ENCODE measurements at regions not wholly inside any gene's neighbourhood (a gene's known extent, or its start where the extent isn't known, plus 50 kb on each side); places are given as distances from the start of the nearest gene placed in this dataset.

DNA sequence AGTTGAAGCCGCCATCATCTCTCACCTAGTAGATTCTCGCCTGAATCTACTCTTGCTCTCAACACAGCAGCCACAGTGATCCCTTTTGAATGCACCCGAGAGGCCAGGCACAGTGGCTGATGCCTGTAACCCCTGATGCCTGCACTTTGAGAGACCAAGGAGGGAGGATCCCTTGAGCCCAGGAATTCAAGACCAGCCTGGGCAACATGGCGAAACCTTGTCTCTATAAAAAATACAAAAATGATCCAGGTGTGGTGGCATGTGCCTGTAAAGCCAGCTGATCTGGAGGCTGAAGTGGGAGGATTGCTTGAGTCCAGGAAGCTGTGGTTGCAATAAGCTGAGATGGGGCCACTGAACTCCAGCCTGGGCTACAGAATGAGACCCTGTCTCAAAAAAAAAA is 60.3 kb upstream of the EML4 start:
- Histone ChIP-seq H3K9me3 (no peaks in the 10 kb centered on the region), H3K4me1 (ENCODE audit: low read depth) (no peaks in the 10 kb centered on the region), H3K36me3 (ENCODE audit: low read depth) (no peaks in the 10 kb centered on the region), H3K4me3 (no peak overlapping the region)
- intact Hi-C loops (cut with DNase I, micrococcal nuclease) = no loop called here
- TF ChIP-seq, protein P1, sequence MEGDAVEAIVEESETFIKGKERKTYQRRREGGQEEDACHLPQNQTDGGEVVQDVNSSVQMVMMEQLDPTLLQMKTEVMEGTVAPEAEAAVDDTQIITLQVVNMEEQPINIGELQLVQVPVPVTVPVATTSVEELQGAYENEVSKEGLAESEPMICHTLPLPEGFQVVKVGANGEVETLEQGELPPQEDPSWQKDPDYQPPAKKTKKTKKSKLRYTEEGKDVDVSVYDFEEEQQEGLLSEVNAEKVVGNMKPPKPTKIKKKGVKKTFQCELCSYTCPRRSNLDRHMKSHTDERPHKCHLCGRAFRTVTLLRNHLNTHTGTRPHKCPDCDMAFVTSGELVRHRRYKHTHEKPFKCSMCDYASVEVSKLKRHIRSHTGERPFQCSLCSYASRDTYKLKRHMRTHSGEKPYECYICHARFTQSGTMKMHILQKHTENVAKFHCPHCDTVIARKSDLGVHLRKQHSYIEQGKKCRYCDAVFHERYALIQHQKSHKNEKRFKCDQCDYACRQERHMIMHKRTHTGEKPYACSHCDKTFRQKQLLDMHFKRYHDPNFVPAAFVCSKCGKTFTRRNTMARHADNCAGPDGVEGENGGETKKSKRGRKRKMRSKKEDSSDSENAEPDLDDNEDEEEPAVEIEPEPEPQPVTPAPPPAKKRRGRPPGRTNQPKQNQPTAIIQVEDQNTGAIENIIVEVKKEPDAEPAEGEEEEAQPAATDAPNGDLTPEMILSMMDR (IDR thresholded peaks at IDR 0.05) = no peak
- ATAC-seq (no peak), DNase-seq (no peak)

DNA sequence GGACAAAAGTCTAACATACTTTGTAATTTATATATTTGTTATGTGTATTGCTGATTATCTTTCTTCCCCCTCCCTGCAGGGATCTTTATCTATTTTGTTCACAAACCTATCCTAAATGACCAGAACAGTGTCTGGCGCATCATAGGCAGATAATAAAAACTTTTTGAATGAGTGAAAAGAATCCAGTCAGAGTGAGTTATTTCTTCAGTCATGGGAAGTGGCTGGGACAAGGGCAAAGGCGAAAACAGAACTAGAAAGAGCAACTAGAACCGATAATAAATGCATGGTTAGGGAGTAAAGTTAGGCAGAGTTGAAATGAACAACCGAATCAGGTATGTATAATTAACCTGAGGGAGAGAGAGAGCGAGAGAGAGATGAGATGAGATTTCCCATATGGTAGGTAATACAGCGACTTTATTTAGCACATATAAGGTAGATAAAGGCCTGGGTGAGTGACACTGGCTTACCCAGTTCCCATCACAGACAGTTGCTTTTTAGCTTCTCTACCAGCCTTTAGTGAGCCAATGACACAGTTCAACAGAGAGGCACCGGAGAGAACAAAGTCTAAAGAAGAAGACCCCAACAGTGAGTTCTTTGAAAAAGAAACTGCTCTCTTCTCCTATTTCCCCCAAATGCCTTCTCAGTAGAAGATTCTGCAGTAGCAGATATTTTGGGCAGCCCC is 59.1 kb upstream of the EML4 start:
- intact Hi-C loops (cut with DNase I, micrococcal nuclease) = no loop called here
- Histone ChIP-seq H3K36me3 (ENCODE audit: low read depth) (no peaks in the 10 kb centered on the region), H3K4me1 (ENCODE audit: low read depth) (no peaks in the 10 kb centered on the region), H3K9me3 (no peaks in the 10 kb centered on the region), H3K4me3 (no peak overlapping the region)
- DNase-seq (no peak), ATAC-seq (no peak)
- TF ChIP-seq, protein P1 (IDR thresholded peaks at IDR 0.05) = no peak

DNA sequence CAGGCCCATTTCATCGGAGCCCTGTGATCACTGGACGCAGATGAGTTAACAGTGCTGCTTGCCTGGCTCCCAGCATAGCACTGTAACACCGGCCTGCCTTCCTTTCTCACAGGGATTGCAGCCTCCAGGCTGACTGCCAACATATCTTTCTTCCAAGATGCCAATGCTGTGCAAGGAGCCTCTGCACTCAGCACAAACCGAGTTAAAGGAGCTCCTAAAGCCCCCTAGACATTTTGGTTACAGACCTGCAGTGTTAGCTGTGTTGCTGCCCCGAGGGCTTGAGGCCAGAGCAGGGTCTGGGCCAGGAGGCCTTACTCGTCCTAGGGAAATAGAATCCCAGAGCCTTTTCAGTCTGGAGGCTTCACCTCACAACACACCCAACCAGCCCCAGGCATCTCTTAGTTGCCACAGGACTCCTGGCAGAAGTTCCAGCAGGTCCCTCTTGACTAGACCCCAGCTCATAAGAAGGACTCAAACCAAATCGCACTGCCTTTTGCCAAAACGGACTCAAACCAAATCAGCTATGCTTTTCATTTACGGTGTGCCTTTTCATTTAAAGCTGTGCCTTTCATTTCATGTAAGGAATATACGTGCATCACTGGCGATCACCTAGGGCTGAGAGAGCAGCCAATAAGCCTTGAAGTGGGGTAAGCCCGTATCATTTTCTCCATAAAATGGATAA is 58.4 kb upstream of the EML4 start:
- TF ChIP-seq, protein P1 (IDR thresholded peaks at IDR 0.05) = no peak
- no peaks in the 10 kb centered on the region for H3K4me1 ChIP-seq (ENCODE audit: low read depth)
- ATAC-seq (no peak), DNase-seq (no peak)
- H3K36me3 ChIP-seq (ENCODE audit: low read depth) = no peaks in the 10 kb centered on the region
- no peak overlapping the region for H3K4me3 ChIP-seq
- intact Hi-C loops (cut with DNase I, micrococcal nuclease) = no loop called here
- H3K9me3 ChIP-seq = no peaks in the 10 kb centered on the region

DNA sequence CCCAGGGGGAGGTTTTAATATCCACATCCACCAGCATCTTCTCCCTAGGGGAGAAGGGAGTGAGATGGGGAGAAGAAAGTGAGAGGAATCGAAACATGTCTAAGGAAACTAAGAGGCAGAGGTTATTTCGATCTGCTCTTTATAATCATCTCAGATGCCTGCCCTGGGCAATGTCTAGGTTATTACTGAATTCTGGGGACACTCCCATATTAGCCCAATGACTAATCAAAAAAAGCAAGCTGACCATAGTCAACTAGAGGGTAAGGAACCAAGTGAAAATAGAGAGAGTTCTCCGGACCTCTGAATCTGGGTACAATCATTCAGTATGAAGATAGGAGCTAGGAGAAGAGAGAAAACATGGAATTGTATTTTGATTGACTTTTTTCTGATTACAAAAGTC is 56.7 kb upstream of the EML4 start:
- Histone ChIP-seq H3K4me3 (no peak overlapping the region), H3K9me3 (no peaks in the 10 kb centered on the region), H3K36me3 (ENCODE audit: low read depth) (no peaks in the 10 kb centered on the region), H3K4me1 (ENCODE audit: low read depth) (peaks cover 2% of the 10 kb centered on the region)
- ATAC-seq (no peak), DNase-seq (no peak)
- TF ChIP-seq, protein P1 (IDR thresholded peaks at IDR 0.05) = no peak
- intact Hi-C loops (cut with DNase I, micrococcal nuclease) = no loop called here

DNA sequence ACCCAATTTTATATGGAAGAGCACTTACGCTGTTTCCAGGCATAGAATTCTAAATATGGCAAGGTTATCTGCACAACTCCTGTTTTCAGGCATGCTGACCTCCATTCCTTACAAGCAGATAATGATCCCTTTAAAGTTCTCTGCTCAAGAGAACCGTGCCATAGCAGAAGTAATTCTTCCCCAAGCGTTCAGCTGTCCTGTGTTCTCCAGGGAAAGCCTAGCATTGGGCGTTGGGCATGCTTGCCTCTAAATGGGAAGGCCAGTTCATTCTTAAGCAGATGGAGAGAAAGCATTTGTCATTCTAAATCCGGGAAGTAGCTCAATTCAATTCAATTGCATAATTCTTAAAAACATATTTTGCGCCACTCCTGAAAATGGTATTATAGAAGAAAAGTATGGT is 55.7 kb upstream of the EML4 start:
- H3K4me1 ChIP-seq (ENCODE audit: low read depth) = peaks cover 9% of the 10 kb centered on the region
- TF ChIP-seq, protein P1 (IDR thresholded peaks at IDR 0.05) = no peak
- intact Hi-C loops (cut with DNase I, micrococcal nuclease) = no loop called here
- DNase-seq (no peak), ATAC-seq (no peak)
- H3K9me3 ChIP-seq = no peaks in the 10 kb centered on the region
- no peak overlapping the region for H3K4me3 ChIP-seq
- no peaks in the 10 kb centered on the region for H3K36me3 ChIP-seq (ENCODE audit: low read depth)

Data from mucosa of descending colon (tissue), 3 donors.